NCI-H82 (cell line): ENCODE measurements at regions not wholly inside any gene's neighbourhood (a gene's known extent, or its start where the extent isn't known, plus 50 kb on each side); places are given as distances from the start of the nearest gene placed in this dataset.

Experiments used
- DNase-seq: peaks from one replicate; lab custom pipeline; 2025; lab: John Stamatoyannopoulos, UW

- DNase-seq: no peak
Observed at GRCh38 chr2:203789618-203790017, 78.0 kb upstream of the CTLA4 start.

- no peak for DNase-seq
Observed at GRCh38 chr2:203790134-203790852, 77.3 kb upstream of the CTLA4 start.

- DNase-seq: no peak
Observed at GRCh38 chr2:203796248-203797010, 71.1 kb upstream of the CTLA4 start.

- DNase-seq: no peak
Observed at GRCh38 chr2:203797276-203797675, 70.3 kb upstream of the CTLA4 start.

- DNase-seq: no peak
Observed at GRCh38 chr2:203797712-203798111, 69.9 kb upstream of the CTLA4 start.

- DNase-seq: no peak
Observed at GRCh38 chr2:203798296-203799087, 69.1 kb upstream of the CTLA4 start.

- DNase-seq: no peak
Observed at GRCh38 chr2:203799908-203800307, 67.7 kb upstream of the CTLA4 start.

GRCh38 chr2:203800783-203801182, 66.8 kb upstream of the CTLA4 start:
- DNase-seq: no peak

- DNase-seq: no peak
Observed at GRCh38 chr2:203802342-203803052, 65.1 kb upstream of the CTLA4 start.

- DNase-seq: no peak
Observed at GRCh38 chr2:203803053-203803429, 64.5 kb upstream of the CTLA4 start.

- no peak for DNase-seq
Observed at GRCh38 chr2:203804070-203804469, 63.5 kb upstream of the CTLA4 start.

- no peak for DNase-seq
Observed at GRCh38 chr2:203804764-203805485, 62.6 kb upstream of the CTLA4 start.

- no peak for DNase-seq
Observed at GRCh38 chr2:203805486-203805838, 62.1 kb upstream of the CTLA4 start.

- no peak for DNase-seq
Observed at GRCh38 chr2:203806761-203807160, 60.8 kb upstream of the CTLA4 start.

GRCh38 chr2:203808046-203808750, 59.4 kb upstream of the CTLA4 start:
- DNase-seq: no peak

GRCh38 chr2:203809084-203809521, 58.5 kb upstream of the CTLA4 start:
- no peak for DNase-seq

GRCh38 chr2:203809991-203810510, 57.5 kb upstream of the CTLA4 start:
- no peak for DNase-seq

GRCh38 chr2:203811491-203812221, 55.9 kb upstream of the CTLA4 start:
- DNase-seq: no peak

- DNase-seq: no peak
Observed at GRCh38 chr2:203812294-203813221, 55.0 kb upstream of the CTLA4 start.
